ENCODE measurements at regions not wholly inside any gene's neighbourhood (a gene's known extent, or its start where the extent isn't known, plus 50 kb on each side); places are given as distances from the start of the nearest gene placed in this dataset.

DNA sequence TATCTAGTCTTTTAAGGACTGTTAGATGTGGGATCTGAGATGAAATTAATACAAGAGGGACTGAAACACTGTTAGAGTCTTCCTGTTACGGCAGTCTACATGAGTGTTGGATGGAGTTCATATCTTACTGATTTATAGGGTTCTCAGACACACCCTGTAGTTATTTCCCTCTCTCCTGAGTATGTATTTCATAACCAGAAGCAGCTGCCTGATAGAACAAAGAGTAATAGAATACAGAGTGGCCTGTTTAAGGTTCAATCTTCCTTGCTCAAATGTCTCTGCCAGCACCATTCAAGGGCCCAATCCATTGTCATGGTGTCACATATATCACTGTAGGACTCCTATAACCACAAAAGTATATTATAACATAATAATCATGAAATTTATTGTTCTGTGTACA is 1229.1 kb upstream of the ACVR2A start:
- H3K27me3 ChIP-seq = no peaks in the 10 kb centered on the region

GRCh38 chr2:146608490-146608889 is 1236.3 kb upstream of the ACVR2A start:
- Histone ChIP-seq H3K27me3 (no peaks in the 10 kb centered on the region), H3K36me3 (replicated peaks in 1 of 2) (no peaks in the 10 kb centered on the region), H3K27ac (no peak overlapping the region), H3K4me1 (replicated peaks in 1 of 2) (no peaks in the 10 kb centered on the region), H3K9me3 (replicated peaks in 1 of 3) (no peaks in the 10 kb centered on the region), H3K4me3 (no peak overlapping the region)
- intact Hi-C loops (cut with DNase I) = no loop called here
- 49 to 71% (median 61%) methylated on average over 1 of the region's 1 CpG for WGBS, 4 donors
- TF ChIP-seq POLR2A (IDR thresholded peaks at IDR 0.05) = no peak
- TF ChIP-seq, protein P1, sequence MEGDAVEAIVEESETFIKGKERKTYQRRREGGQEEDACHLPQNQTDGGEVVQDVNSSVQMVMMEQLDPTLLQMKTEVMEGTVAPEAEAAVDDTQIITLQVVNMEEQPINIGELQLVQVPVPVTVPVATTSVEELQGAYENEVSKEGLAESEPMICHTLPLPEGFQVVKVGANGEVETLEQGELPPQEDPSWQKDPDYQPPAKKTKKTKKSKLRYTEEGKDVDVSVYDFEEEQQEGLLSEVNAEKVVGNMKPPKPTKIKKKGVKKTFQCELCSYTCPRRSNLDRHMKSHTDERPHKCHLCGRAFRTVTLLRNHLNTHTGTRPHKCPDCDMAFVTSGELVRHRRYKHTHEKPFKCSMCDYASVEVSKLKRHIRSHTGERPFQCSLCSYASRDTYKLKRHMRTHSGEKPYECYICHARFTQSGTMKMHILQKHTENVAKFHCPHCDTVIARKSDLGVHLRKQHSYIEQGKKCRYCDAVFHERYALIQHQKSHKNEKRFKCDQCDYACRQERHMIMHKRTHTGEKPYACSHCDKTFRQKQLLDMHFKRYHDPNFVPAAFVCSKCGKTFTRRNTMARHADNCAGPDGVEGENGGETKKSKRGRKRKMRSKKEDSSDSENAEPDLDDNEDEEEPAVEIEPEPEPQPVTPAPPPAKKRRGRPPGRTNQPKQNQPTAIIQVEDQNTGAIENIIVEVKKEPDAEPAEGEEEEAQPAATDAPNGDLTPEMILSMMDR (IDR thresholded peaks at IDR 0.05) = no peak
- no peak for DNase-seq

More for the DNA sequence above, 1229.1 kb upstream of the ACVR2A start:
- intact Hi-C loops (cut with DNase I) = no loop called here
- TF ChIP-seq, protein P1 (IDR thresholded peaks at IDR 0.05) = no peak
- TF ChIP-seq POLR2A (IDR thresholded peaks at IDR 0.05) = no peak
- H3K4me1 ChIP-seq (replicated peaks in 1 of 2) = no peaks in the 10 kb centered on the region
- DNase-seq = no peak
- no peak overlapping the region for H3K4me3 ChIP-seq
- H3K27ac ChIP-seq = no peak overlapping the region
- H3K9me3 ChIP-seq (replicated peaks in 1 of 3) = no peaks in the 10 kb centered on the region
- no peaks in the 10 kb centered on the region for H3K36me3 ChIP-seq (replicated peaks in 1 of 2)
- WGBS, 4 donors = 58 to 73% (median 67%) methylated on average over 1 of the region's 1 CpG

- TF ChIP-seq POLR2A (IDR thresholded peaks at IDR 0.05) = no peak
- TF ChIP-seq, protein P1 (IDR thresholded peaks at IDR 0.05) = no peak
- Histone ChIP-seq H3K4me1 (replicated peaks in 1 of 2) (no peaks in the 10 kb centered on the region), H3K9me3 (replicated peaks in 1 of 3) (no peaks in the 10 kb centered on the region), H3K4me3 (no peak overlapping the region), H3K36me3 (replicated peaks in 1 of 2) (no peaks in the 10 kb centered on the region), H3K27me3 (no peaks in the 10 kb centered on the region), H3K27ac (no peak overlapping the region)
- WGBS, 4 donors = 78 to 85% (median 81%) methylated on average over 4 of the region's 4 CpGs
- intact Hi-C loops (cut with DNase I) = no loop called here
- DNase-seq = no peak
Observed at GRCh38 chr2:146604521-146604920, 1240.3 kb upstream of the ACVR2A start.

GRCh38 chr2:146602856-146603255 is 1242.0 kb upstream of the ACVR2A start:
- intact Hi-C loops (cut with DNase I) = no loop called here
- H3K36me3 ChIP-seq (replicated peaks in 1 of 2) = no peaks in the 10 kb centered on the region
- H3K4me3 ChIP-seq = no peak overlapping the region
- no peak overlapping the region for H3K27ac ChIP-seq
- TF ChIP-seq, protein P1 (IDR thresholded peaks at IDR 0.05) = no peak
- no peak for TF ChIP-seq POLR2A (IDR thresholded peaks at IDR 0.05)
- no peak for DNase-seq
- H3K9me3 ChIP-seq (replicated peaks in 1 of 3) = no peaks in the 10 kb centered on the region
- H3K4me1 ChIP-seq (replicated peaks in 1 of 2) = no peaks in the 10 kb centered on the region
- 49 to 54% (median 52%) methylated on average over 3 of the region's 3 CpGs for WGBS, 4 donors
- H3K27me3 ChIP-seq = no peaks in the 10 kb centered on the region
